ENCODE measurements at regions not wholly inside any gene's neighbourhood (a gene's known extent, or its start where the extent isn't known, plus 50 kb on each side); places are given as distances from the start of the nearest gene placed in this dataset.
"Not testable (repeated sequence)": the region's sequence is repeated elsewhere in the genome, so short reads cannot be mapped to it uniquely, and the experiment has no call there.

- DNase-seq (ENCODE audit: low read depth), result no peak
- H3K4me3 ChIP-seq (ENCODE audit: low read depth, low read length), result no peak overlapping the region
- no peak for TF ChIP-seq CTCF (IDR thresholded peaks at IDR 0.05; ENCODE audit: low read depth, low read length, missing control alignments)
Measured at GRCh38 chr5:135154197-135154596, 120.2 kb upstream of the PITX1 start.

GRCh38 chr5:135153661-135154060 lies 119.6 kb upstream of the PITX1 start:
- no peak for TF ChIP-seq CTCF (IDR thresholded peaks at IDR 0.05; ENCODE audit: low read depth, low read length, missing control alignments)
- DNase-seq (ENCODE audit: low read depth), result no peak
- H3K4me3 ChIP-seq (ENCODE audit: low read depth, low read length), result no peak overlapping the region

DNA sequence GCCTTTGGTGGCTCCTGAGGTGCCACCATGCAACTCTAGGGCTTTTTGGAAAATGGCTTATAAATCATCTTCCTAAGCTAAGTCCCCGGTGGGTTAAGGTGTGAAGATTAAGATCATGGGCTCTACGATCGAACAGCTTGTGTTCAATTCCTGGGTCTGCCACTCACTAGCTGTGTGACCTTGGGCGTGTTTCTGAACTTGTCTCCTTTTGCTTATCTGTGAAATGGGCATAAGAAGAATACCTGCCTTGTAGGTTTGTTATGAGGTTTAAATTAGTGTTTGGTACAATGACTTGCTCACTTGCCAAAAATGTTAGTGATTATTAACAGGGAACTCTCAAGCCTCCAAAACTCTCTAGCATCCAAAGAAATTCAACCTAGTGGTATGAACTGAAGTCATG lies 119.2 kb upstream of the PITX1 start:
- DNase-seq (ENCODE audit: low read depth), result no peak
- H3K4me3 ChIP-seq (ENCODE audit: low read depth, low read length), result no peak overlapping the region
- no peak for TF ChIP-seq CTCF (IDR thresholded peaks at IDR 0.05; ENCODE audit: low read depth, low read length, missing control alignments)

DNA sequence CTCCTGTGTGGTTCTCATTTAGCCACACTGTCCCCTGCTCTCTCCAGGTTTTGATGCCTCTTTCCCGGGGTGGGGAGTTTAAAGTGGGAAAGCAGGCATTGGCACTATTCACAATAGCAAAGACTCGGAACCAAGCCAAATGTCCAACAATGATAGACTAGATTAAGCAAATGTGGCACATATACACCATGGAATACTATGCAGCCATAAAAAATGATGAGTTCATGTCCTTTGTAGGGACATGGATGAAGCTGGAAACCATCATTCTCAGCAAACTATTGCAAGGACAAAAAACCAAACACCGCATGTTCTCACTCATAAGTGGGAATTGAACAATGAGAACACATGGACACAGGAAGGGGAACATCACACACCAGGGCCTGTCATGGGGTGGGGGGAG lies 117.6 kb upstream of the PITX1 start:
- not testable (repeated sequence) for DNase-seq (ENCODE audit: low read depth); H3K4me3 ChIP-seq (ENCODE audit: low read depth, low read length)

DNA sequence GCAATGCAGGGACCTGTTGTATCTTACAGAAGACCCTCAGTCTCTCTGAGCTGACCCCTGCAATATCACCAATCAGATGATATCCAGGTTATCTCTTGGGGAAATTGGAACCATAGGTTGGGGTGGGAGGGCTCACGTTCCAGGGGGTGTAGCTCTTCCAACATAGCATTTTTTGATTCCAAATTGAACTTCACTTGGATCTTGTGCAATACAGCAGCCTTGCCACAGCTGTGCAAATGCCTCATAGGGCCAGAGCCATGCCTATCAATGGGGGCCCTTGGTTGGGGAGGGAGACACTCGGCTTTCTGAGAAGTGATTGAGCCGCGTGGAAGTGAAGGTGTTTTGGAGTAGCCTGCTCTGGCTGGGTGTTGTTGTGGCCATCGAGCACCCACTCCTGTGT lies 117.2 kb upstream of the PITX1 start:
- no peak for TF ChIP-seq CTCF (IDR thresholded peaks at IDR 0.05; ENCODE audit: low read depth, low read length, missing control alignments)
- no peak overlapping the region for H3K4me3 ChIP-seq (ENCODE audit: low read depth, low read length)
- no peak for DNase-seq (ENCODE audit: low read depth)

DNA sequence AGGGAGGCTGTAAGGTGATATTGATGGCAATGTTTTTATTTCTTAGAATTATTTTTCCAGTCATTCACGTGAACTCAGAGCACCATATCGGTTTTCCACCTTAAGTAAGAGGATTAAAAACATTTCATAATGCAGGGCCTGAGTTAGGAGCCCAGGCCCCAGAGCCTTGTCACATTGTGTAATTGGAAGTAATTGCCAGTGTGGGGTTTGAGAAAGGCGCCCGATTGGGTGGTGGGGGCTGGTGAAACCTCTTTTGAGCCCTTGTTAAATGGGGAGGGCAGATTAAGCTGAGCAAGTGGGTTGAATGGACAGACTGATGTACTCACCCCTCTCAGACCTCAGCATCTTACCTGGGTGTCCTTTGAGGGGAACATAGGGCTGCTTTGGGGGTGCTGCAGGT lies 116.7 kb upstream of the PITX1 start:
- H3K4me3 ChIP-seq (ENCODE audit: low read depth, low read length), result no peak overlapping the region
- no peak for TF ChIP-seq CTCF (IDR thresholded peaks at IDR 0.05; ENCODE audit: low read depth, low read length, missing control alignments)
- DNase-seq (ENCODE audit: low read depth), result no peak

GRCh38 chr5:135149956-135150723 lies 116.1 kb upstream of the PITX1 start:
- TF ChIP-seq CTCF (IDR thresholded peaks at IDR 0.05; ENCODE audit: low read depth, low read length, missing control alignments), result no peak
- DNase-seq (ENCODE audit: low read depth), result no peak

More at GRCh38 chr5:135149956-135150723, 116.1 kb upstream of the PITX1 start:
- H3K4me3 ChIP-seq (ENCODE audit: low read depth, low read length), result no peak overlapping the region
